GM12872 (cell line): ENCODE measurements at regions not wholly inside any gene's neighbourhood (a gene's known extent, or its start where the extent isn't known, plus 50 kb on each side); places are given as distances from the start of the nearest gene placed in this dataset.

Experiments used
- TF ChIP-seq, protein P1 (sequence below): IDR thresholded peaks from 3 replicates; pipeline ENCODE4 v1.5.1; 2011; ENCODE audit warnings: low read depth, mild to moderate bottlenecking, low read length, moderate library complexity; ENCODE audit not compliant: insufficient read depth

DNA sequence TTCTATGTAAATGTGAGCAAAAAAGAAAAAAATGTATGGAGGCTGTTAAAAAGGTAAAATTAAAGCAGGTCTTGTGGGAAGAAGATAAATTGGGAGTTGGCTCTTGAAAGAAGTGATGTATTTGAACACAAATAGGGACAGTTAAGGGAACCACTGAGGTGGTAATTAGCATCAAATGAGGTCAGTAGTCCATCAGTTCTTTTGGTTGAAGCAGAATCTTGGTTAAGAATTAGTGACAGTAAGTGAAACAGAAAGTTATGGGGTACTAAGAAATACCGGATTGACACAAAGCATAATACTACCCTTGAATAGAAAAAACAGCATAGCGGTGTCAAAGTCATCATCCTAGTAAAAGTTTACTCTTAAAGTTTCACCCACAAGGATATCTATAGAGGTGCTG is 352.6 kb upstream of the VRK2 start:
- TF ChIP-seq, protein P1, sequence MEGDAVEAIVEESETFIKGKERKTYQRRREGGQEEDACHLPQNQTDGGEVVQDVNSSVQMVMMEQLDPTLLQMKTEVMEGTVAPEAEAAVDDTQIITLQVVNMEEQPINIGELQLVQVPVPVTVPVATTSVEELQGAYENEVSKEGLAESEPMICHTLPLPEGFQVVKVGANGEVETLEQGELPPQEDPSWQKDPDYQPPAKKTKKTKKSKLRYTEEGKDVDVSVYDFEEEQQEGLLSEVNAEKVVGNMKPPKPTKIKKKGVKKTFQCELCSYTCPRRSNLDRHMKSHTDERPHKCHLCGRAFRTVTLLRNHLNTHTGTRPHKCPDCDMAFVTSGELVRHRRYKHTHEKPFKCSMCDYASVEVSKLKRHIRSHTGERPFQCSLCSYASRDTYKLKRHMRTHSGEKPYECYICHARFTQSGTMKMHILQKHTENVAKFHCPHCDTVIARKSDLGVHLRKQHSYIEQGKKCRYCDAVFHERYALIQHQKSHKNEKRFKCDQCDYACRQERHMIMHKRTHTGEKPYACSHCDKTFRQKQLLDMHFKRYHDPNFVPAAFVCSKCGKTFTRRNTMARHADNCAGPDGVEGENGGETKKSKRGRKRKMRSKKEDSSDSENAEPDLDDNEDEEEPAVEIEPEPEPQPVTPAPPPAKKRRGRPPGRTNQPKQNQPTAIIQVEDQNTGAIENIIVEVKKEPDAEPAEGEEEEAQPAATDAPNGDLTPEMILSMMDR: no peak

DNA sequence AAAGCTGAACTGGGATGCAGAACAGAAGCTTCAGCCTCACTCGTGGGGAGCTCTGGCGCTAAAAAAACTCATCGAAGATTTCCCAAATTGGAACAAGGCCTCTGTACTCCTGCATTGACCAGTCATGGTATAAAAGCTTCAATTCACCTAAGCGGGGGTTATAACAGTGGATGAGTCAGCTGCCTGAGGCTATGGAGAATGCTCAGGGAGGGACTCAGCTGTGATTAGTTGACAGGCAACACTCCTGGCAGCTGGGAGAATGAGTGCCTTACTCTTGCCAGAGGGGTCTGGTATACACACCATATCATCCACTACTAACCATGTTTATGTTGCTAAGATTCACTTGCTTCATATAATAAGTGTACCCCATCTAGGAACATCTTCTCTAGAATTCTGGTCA is 350.6 kb upstream of the VRK2 start:
- TF ChIP-seq, protein P1: no peak

DNA sequence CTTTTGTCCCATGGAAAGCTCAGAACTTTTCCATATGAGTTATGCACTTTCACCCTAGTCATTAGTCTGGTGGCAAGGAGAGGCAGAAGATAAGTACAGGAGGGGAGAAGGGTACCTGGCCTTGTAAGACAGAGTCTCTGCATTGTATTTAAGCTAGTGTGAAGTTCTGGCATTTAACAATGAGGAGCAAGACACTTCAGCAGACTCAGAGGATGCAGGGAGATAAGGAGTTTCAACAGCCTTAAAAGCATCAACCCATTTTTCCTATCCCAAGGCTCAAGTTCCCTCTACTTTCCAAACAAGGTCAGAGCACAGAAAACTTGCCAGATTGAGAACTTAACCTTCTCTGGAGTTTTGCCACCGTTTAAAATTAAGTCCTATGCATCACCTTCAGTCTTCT is 348.2 kb upstream of the VRK2 start:
- TF ChIP-seq, protein P1: no peak

DNA sequence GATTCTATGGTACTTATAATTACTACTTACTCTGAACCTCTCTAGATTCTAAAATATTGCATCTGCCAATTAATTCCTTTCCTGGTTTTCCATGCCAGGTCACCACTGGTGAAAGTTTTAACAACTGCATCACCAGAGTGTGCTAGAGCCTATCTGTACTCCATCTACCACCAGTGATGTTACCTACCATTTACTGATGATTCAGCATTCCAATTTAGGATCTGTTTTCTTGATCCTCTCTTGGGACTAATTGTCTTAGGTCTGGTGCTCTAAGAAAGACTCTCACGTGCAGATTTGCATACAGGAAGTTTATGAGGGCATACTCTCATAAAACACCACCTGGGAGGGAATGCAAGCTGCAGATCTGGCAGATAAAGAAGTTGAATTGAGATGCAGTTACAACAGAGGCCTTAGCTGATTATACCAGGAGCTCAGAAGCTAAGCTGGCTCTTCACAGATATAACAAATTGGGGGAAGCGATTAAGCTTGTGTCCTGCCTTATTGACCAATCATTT is 347.6 kb upstream of the VRK2 start:
- TF ChIP-seq, protein P1: no peak

DNA sequence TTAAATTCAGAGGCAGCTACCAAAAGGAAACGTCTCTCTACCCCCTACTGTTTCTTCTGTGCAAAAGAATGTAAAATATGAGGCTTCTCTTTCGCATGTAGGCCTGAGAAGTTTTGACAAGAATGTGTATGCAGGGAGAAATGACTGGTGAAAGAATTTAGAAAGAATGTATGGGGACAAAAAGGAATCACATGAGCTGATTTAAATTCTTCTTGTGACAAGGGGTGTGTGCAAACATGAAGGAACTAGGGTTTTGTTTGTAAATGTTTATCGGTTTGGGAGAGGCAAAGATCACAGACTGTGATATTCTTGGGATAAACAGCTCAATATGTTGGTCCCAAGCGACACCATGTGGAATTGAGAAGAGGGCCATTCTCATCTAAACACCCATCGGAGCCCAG is 345.2 kb upstream of the VRK2 start:
- TF ChIP-seq, protein P1: no peak

DNA sequence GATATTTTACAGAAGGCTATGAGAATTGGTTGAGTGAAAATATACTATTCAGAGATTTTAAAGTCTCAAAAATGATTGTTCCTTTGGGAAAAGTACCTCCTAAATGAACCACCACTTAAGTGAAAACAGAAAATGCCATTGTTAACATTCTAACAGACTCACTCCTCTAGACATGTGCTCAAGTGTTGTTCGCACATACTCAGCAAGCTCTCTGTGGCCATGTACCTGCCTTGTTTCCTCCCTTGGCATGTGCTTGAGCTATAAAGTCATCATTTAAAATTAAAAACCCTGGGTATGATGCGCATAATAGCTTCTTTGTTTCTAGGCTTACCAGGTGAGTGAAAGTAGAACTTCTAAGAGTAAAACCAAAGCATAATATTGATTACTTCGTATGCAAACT is 343.2 kb upstream of the VRK2 start:
- TF ChIP-seq, protein P1: no peak

DNA sequence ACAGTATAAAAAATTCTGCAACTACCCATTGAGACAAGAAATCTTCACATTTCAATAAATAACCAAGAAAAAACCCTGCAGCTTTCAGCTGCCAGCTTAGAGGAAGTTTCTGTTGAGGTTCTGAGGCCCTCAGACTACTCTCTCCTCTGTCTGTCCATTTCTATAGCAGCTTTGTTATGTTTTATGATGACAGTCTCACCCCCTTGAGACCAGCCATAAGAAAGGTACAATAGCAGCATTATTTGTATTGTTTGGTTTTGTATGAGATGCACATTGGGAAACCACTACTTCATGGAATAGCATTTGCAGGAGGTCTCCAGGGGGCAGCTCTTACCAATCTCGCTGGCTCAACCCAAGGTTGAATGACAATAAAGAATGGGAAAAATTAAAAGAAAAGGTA is 334.6 kb upstream of the VRK2 start:
- TF ChIP-seq, protein P1: no peak
